ENCODE measurements at regions not wholly inside any gene's neighbourhood (a gene's known extent, or its start where the extent isn't known, plus 50 kb on each side); places are given as distances from the start of the nearest gene placed in this dataset.
"Not testable (repeated sequence)": the region's sequence is repeated elsewhere in the genome, so short reads cannot be mapped to it uniquely, and the experiment has no call there.

DNA sequence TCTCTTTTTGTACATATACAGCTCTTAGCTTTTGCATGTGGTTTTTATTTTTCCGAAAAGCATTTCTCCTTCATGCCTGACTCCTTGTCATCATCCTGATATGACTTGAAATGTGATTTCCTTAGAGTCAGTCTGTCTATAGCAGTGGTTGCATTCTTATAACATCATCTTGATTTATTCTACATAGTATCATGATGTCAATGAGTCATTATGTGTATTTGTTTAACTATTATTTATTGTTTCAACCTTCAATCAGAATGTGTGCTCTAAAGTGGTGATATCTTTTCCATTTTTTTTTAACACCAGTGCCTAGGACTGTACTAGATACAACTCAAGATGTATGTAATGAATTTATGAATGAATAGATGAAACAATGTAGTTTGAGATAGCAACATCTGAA lies 354.9 kb upstream of the CDH8 start:
- DNase-seq: no peak

DNA sequence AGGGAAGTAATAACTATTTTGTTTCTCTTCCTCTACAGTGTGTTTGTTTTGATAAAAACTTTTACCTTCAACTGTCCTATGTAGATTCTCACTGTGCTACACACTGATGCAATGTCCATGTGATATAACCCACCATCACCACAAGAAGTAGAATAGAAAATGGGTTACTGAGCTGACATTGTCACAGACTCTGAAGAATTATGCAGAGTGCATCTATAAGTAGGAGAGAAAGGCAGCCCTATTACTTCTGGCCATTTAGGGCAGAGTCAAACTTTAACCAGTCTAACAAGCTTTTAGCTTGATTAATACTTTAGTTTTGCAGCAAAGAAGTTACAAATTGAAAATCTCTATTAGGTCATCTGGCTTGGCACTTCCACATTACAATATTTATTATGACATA lies 354.0 kb upstream of the CDH8 start:
- DNase-seq: no peak

DNA sequence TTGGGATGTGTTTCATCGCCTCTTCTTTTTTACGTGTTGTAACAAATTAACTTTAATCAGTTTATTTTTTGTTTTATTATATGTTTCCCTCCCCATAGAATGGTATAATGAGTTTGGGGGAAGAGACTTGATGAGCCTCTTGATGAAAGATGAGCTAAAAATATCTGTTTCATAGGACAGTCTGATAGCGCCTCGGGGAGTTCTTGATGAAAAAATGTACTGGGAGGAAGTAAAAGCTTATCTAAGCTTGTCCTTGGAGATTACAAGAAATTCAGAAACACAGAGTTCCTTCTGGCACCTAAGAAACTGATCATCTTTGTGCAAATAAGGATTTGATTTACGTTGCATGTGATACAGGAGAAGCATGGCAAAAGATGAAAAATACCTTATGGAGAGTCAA lies 350.2 kb upstream of the CDH8 start:
- DNase-seq: no peak

DNA sequence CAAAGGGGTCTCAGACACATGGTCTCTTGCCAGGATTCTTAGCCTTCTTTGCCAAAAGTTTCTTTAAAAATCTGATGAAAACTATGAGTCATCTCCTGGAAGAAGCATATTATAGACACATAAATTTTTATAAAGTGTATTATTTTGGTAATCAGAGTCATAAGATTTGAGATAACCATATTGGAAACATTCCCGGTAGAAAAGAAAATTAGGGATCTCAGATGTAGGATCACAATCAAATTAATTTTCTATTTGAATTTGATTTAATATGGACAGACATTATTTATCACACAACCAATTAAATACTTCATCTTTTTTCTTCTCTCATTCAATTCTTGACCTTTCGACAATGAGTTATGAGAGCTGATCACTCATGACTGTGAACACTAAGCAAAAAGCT lies 347.7 kb upstream of the CDH8 start:
- no peak for DNase-seq

DNA sequence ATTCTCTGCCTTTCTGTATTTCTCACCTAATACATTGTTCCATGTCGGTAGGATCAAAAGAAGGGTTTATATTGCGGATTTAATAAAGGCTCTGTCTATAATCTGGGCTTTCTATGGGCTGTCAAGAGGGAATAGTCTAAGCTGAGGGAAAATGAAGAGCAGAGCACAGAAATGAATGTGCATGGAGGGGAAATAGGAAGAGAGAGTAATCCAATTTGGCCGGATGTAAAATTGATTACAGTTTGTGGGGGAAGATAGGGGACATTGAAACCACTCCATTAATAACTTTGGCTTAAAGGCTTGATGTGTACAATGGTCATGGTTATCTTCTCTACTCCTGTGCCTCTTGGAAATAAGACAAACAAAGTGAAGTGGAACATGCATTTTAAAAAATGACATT lies 334.2 kb upstream of the CDH8 start:
- no peak for DNase-seq

DNA sequence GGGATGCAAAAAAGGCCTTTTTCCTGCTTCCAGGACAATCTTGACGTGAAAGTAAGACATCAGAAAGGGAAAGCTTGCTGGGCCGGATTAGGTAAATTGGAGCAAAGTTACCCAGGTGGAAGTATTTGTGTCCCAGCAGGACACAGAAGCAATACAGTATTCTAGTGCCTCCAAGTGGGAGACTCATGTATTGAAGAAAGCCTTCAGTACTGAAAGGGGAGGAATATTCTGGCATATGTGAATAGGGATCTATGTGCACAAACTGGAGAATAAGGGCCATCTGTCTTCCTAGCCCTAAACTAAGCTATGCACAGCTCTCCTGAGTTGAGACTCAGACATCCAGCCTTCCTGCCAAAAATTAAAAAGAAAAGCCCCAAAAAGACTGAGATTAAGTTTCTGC lies 327.3 kb upstream of the CDH8 start:
- no peak for DNase-seq

DNA sequence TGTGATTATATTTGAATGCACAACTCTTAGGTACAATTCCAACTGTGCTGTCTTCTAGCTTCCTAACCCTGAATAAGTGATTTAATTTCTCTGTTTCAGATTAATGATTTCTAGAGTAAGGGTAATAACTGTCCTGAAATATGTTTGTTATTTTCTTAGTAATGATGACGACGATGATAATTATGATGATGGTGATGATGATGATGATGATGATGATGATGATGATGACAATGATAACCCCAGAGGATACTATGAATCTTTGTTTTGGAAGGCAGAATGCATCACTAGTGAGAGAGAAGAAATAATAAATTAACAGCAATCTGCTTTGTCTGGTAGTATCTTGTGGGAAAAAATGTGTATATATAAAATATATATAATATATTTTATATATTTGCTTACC lies 317.1 kb upstream of the CDH8 start:
- no peak for DNase-seq

DNA sequence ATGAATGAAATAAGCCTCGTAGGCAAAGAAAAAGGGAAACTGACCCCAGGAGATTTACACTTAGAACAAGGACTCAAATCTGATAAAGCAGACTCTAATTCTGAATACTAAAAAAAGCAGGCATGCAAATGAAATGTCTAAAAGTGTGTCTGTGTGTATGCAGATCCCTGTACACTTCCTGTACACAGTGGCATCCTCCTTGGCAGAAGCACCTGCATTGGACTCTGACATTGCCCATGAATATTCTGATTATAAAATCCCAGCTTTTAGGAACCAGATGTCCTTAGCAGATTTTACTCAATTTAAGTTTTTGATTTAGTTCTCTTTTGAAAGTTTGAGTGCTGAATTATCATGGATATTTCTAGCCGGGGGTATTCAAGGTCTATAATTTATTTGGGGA lies 306.0 kb upstream of the CDH8 start:
- DNase-seq: no peak

DNA sequence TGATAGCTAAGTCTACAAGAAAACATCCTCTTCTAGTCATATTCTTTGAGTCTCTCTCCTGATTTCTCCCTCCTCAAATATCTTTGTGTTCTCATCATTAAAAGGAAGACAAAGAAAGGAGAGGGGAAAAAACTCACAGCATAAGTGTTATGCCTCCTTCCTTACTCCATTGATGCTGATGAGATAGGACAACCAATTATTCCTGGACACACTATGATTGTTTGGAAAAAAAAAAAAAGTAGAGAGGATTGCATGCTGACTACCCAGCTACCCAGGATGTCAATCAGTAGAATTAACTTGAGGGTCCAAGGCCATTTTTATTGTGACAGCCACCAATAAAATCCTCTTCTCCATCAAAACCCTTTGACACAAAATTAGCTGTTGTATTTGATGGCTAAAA lies 299.1 kb upstream of the CDH8 start:
- no peak for DNase-seq

DNA sequence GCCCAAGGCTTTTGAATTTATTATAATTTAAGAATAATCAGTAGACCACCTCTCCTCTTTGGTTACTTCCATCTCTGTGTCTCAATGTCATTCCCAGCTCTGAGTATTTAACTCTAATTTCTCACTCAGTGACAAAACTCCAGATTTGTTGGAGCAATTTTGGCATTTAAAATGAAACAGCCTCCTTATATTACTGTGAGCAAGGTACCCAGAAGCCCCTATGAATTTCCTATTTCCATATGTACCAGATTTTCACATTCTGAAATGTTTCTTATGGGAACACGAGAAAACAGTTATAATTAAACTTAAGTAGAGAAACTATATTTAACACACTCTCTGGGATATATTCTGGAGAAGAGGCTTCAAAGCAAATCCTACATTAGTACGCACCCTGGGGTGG lies 285.4 kb upstream of the CDH8 start:
- no peak for DNase-seq

DNA sequence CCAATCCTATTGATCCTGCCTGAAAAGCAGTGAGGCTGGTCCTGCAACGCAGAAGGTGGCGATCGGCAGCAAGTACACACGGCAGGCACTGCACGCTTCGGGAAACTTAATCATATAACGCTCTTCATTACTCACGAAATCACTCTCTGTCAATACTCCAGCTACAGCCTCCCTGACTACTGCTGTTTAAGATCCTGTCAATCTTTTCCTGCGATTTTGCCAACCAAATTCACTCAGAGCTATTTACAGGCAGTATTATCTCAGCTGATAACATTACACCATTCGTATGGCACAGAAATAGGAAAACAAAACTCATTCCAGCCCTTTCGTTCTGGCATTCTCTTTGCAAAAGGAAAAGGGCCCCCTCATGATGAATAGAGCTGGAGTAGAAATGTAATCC lies 262.4 kb upstream of the CDH8 start:
- DNase-seq: no peak

DNA sequence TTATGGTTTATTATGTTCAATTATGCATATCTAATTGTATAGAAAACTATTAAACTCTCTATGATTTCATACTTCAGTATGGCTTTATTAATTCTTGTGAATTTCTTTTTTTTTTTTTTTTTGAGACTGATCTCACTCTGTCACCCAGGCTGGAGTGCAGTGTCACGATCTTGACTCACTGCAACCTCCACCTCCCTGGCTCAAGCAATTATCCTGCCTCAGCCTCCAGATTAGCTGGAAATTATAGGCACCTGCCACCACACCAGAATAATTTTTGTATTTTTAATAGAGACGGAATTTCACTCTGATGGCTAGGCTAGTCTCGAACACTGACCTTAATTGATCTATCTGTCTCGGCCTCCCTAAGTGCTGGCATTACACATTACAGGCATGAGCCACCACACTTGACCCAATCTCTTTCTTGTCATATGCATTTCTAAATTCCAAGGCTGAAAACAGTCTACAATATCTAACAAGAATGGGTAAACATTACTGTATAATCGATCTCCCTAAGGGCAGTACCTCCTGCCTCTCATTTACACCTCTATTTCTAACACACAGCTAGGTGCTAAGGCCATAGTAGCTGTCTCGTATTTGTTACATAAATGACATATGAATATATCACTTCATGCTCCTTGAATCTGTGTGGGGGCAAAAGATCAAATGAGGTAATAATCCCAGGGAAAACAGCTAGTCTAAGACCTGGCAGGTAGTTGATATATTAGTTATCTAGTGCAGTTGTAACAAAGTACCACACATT lies 258.2 kb upstream of the CDH8 start:
- DNase-seq: no peak

DNA sequence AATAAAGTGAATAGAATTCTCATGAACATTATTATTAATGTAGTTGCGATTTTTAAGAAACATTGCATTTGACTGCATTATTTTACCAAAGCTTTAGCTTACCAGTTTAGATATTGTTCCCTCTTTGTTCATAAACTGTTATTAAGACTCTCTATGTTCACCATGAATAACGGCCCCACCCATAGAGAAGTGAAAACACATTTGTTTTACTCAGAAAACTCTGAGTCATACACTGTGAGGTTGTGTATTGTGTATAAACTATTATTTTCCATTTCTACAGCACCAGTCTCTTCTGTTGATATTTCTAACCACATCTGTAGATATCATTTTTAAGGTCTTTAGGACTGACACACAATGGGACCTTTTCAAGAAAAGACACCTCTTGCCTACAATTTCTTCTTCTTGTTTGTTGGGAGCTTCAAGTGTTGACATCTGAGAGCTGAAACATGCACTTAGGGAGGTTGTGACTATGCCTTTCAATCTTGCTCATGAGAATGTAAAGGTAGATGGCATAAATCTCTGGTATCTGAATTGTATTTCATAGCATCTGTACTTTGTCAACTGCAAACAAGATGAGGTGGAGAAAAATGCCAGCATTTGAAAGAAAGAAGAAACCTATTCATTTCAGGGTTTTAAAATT lies 252.9 kb upstream of the CDH8 start:
- no peak for DNase-seq

DNA sequence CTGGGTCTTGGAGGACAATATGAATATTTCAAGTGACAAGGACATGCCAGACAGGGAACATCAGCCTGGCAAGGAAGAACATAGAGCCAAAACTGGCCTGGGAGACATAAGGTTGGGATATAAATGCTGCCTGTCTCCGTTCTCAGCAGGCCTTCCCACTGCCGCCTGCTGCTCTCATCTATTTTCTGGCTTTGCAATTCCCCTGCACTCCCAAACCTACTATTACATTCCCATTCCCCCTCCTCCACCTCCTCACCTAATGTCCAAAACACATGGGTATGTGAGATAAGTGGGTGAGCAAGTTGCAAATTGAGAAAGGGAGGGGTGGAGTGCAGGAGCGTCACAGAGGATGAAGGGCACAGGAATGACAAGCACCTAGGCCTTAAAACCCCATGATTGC lies 244.3 kb upstream of the CDH8 start:
- DNase-seq: no peak

DNA sequence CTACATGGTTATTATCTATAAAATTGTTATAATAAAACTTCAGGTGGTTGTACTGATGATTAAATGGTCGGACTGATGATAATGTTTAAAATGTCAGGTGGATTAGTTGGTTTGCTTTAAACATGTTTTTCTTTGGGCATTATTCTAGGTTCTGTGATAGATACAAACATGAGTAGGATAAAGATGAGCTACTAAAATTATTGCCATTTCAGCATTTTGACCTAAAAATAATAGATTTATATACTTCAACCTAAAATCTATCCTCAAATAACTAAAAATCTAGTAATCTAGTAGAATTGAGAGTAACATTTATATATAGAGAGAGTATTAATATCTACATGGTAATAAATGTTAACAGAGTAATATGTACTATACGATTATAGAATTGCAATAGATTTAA lies 241.7 kb upstream of the CDH8 start:
- no peak for DNase-seq

DNA sequence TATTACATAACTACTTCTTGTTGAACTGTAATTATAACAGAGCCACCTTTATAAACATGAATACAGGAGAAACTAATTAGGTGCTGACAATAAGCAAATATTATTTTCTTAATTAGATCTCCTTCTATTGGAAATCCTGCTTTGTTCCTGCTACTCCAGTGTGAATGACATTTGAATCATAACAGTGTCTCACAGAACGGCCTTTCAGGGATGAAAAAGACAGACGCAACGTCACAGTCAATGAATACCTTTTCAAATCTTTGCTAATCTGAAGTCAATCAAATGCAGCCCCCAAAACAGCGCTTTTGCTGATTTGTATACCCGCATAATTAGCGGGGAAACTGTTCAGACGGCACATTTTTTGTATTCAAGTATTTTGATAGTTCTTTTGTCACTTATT lies 240.4 kb upstream of the CDH8 start:
- no peak for DNase-seq

DNA sequence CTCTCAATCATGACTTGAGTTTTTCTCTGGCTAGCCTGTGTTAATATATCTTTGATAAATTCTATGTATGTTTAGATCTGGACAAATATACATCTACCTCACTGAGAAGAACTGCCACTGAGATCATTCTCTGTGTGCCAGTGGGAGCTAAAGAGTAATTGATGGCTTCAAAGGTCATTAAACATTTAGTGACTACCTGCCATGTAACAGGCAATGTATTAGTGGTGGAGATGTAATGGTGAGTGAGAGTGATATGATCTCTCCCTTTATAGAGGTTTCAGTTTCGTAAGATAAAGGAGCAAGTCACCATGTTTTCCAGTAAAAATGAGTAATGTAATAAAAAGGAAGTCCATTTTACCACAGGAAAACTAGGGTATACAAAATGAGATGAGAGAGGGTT lies 235.8 kb upstream of the CDH8 start:
- DNase-seq: no peak

DNA sequence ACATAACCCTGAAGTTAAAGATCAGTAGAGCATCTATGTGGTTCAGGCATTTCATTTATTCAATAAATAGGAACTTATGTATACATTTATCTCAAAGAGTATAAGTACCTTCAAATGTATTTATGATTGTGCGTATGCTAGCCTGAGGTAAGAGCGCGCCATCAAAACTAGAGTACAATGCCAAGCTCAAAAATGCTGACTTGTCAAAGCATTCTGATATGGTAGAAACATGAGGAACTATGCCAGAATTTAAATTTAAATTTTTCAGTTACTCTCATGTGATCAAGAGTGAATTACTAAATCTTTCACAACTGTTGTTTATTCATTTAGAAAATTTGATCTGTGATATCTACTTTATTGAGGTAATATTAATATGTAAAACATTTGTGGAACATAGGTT lies 225.5 kb upstream of the CDH8 start:
- no peak for DNase-seq

DNA sequence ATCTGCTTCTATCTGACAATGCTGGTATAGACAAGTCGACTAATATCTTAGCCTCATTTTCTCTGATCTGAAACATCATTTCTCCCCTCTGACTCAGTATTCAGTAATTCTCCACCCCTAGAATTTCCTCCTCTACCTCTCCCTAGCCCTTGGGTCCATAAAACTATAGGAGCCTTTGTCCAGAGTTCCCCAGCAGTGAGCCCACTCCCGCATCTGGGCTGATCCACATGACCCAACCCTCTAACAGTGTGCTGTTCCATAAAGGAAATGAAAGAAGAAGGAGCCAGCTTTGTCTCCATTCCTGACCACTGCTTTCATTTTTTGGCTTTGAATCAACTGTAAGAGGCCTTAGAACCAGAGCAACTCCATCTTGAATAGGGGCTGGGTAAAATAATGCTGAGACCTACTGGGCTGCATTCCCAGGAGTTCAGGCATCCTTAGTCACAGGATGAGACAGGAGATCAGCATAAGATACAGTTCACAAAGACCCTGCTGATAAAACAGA lies 222.7 kb upstream of the CDH8 start:
- not testable (repeated sequence) for DNase-seq

DNA sequence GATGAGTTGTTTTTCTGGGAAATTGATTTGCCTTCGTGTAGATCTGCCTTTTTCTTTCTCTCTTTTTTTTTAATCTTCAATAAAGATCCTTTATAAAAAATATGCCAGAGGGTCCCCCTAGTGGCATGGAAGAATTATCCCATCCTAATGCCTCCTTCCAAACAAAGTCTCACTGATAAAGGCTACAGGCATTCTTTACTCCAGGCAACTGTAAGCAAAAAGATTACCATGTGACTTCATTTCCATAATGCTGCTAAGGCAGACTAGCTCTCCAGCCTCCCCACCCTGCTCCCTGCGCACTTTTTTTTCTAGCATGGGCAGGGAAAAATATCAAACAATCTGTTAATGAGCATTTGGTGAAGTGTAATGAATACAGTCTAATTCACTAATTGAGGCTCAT lies 220.2 kb upstream of the CDH8 start:
- DNase-seq: no peak

DNA sequence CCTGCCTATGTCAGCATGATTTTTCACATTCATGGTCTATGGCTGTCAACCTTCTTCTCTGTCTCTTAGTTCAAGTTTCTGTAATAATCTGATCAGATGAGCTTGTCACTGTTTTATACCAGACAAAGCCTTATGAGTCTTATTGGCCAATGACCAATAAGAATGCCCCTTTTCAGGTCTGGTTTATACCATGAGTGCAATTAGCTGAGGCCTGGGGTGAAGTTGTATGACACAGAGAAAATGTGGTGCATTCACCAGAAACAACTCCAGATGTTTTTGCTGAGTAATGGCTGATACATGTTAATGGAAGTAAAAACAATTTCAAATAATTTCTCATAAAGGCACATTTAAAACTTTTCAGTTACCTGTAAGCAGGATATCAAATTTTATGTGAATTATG lies 218.6 kb upstream of the CDH8 start:
- DNase-seq: no peak

DNA sequence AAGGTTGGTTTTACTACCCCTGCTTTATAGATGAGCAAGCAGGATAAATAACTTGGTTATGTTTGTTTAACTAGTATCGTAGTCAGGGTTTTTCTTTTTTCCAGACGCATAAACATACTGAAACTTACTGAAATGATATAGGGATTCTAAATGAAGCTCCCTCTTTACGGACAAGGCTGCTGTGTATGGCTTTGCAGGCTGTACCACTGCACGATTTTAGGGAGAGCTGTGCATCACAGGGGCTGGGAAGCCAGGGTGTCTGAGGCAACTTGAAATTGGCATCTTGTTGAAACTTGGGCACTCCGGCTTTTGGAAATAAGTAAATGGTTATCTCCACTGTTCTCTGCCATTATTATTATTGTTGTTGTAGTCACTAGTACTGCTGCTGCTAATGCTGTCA lies 218.1 kb upstream of the CDH8 start:
- no peak for DNase-seq

DNA sequence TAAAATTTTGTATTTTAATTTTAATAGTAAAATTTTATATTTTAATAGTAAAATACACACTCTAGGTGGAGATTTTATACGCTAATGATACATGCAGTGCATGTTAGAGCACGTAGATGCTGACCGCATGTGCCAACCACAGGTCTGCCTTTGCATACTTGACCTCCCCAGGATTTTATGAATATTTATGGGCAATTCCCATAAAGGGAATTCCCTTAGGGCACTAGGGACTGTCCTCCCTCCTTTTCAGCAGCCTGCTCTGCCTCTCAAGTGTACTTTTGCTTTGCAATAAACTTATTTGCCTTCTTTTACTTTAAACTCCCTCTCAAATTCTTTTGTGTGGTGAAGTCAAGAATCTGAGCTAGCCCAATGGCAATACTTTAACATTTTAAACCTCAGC lies 217.7 kb upstream of the CDH8 start:
- no peak for DNase-seq

DNA sequence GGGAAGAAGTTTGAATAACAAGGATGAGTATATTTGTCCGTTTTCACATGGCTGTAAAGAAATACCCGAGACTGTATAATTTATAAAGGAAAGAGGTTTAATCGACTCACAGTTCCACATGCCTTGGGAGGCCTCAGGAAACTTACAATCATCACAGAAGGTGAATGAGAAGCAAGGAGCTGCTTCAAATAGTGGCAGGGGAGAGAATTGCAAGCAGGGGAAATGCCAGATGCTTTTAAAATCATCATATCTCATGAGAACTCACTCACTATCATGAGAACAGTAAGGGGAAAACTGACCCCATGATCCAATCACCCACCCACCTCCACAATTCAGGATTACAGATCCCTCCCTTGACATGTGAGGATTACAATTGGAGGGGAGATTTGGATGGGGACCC lies 212.8 kb upstream of the CDH8 start:
- no peak for DNase-seq

DNA sequence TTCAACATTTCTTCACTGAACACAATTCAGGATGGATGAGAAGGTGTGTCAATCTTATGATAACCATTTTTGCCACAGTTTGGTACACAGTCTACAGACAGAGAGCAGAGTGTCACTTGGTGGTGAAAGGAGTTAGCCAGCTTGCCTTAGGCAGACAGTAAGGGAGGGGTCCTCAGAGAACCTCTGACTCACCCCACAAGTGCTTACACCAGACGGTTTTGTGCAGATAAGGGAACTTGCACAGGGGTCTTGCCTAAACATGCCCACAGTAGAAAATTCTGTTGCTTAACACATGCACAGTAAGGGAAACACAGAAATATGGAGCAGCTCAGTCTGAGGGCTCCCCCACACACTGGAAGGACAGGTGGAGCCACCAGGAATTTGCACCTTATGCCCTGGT lies 204.5 kb upstream of the CDH8 start:
- DNase-seq: no peak
